Keratinocyte (primary cell): ENCODE measurements at regions not wholly inside any gene's neighbourhood (a gene's known extent, or its start where the extent isn't known, plus 50 kb on each side); places are given as distances from the start of the nearest gene placed in this dataset.

Experiments used
- DNase-seq: peaks from one replicate; pipeline ENCODE4 v3.0.0-alpha.2; 2011; ENCODE audit warnings: low read depth, missing footprints, low spot score
- FAIRE-seq: peaks from 2 replicates; lab custom pipeline; 2011; peaks lifted over from hg19 to GRCh38; lab: Jason Lieb, UNC
- H2AFZ ChIP-seq: 2 replicates; pipeline ENCODE4 v1.6.0; 2012; ENCODE audit warnings: low read length, control low read depth, inconsistent platforms; ENCODE audit not compliant: control insufficient read depth
- H3K27ac ChIP-seq: 2 replicates; pipeline ENCODE4 v1.5.1; 2011; ENCODE audit warnings: low read length; ENCODE audit not compliant: control insufficient read depth, insufficient read depth
- H3K27me3 ChIP-seq: 3 replicates; pipeline ENCODE4 v1.6.0; 2011; ENCODE audit warnings: low read length; ENCODE audit not compliant: control insufficient read depth, insufficient read depth; ENCODE audit errors: extremely low read depth
- H3K36me3 ChIP-seq, 2 experiments: 2 replicates in 1 of 2; 3 replicates in 1 of 2; pipeline ENCODE4 v1.5.1; 2011; ENCODE audit warnings: low read length in 2 of 2, mild to moderate bottlenecking in 1 of 2; ENCODE audit not compliant: control insufficient read depth in 2 of 2, insufficient read depth in 2 of 2; ENCODE audit errors: extremely low read depth in 1 of 2
- H3K4me1 ChIP-seq: 3 replicates; pipeline ENCODE4 v1.5.1; 2011; ENCODE audit warnings: low read length; ENCODE audit not compliant: control insufficient read depth, insufficient read depth; ENCODE audit errors: extremely low read depth
- H3K4me2 ChIP-seq: 3 replicates; pipeline ENCODE4 v1.6.0; 2011; ENCODE audit warnings: low read depth, low read length; ENCODE audit not compliant: control insufficient read depth, insufficient read depth; ENCODE audit errors: extremely low read depth
- H3K4me3 ChIP-seq, 3 experiments: fragments of 200-600 bp in 1 of 3; sonication (generic) in 1 of 3; 2 replicates in 2 of 3; 3 replicates in 1 of 3; pipeline ENCODE4 v1.5.1; 2011 to 2016; ENCODE audit warnings: low read length in 3 of 3, mild to moderate bottlenecking in 3 of 3, control low read depth in 2 of 3, inconsistent platforms in 1 of 3, low read depth in 1 of 3, mixed read lengths in 1 of 3, mixed run types in 1 of 3, moderate library complexity in 1 of 3; ENCODE audit not compliant: control insufficient read depth in 2 of 3, insufficient read depth in 2 of 3; ENCODE audit errors: extremely low read depth in 1 of 3
- H3K79me2 ChIP-seq: 2 replicates; pipeline ENCODE4 v1.6.0; 2012; ENCODE audit warnings: low read length; ENCODE audit not compliant: control insufficient read depth, insufficient read depth
- H3K9ac ChIP-seq: 3 replicates; pipeline ENCODE4 v1.6.0; 2011; ENCODE audit warnings: low read length; ENCODE audit not compliant: control insufficient read depth, insufficient read depth; ENCODE audit errors: extremely low read depth
- H3K9me1 ChIP-seq: 3 replicates; pipeline ENCODE4 v1.6.0; 2011; ENCODE audit warnings: low read length; ENCODE audit not compliant: control insufficient read depth, insufficient read depth; ENCODE audit errors: extremely low read depth
- H3K9me3 ChIP-seq: 2 replicates; pipeline ENCODE4 v1.5.1; 2012; ENCODE audit warnings: low read depth, low read length; ENCODE audit not compliant: control insufficient read depth
- H4K20me1 ChIP-seq: 3 replicates; pipeline ENCODE4 v1.6.0; 2011; ENCODE audit warnings: low read length; ENCODE audit not compliant: control insufficient read depth, insufficient read depth; ENCODE audit errors: extremely low read depth
- EZH2 ChIP-seq: IDR thresholded peaks from one replicate; pipeline ENCODE4 v1.6.1; 2012; ENCODE audit warnings: inconsistent platforms, mild to moderate bottlenecking, low read length, moderate library complexity
- dilution Hi-C: fragments of 300-500 bp; cut with MboI; formaldehyde crosslinking; loops from one replicate; pipeline ENCODE4 v1.7.0; 2020; ENCODE audit warnings: low sequenced_read_pairs; ENCODE audit not compliant: extremely low pct_ligation_motif_present
- TF ChIP-seq, protein P1 (sequence below), 3 experiments: IDR thresholded peaks in 1 of 3; conservative IDR thresholded peaks in 1 of 3; optimal IDR thresholded peaks in 1 of 3; 2 replicates in 2 of 3; 3 replicates in 1 of 3; pipeline versions ENCODE3 to v1.5.1; 2011; ENCODE audit warnings: low read length in 3 of 3, mild to moderate bottlenecking in 3 of 3, moderate library complexity in 2 of 3, control low read depth in 1 of 3, inconsistent platforms in 1 of 3; ENCODE audit not compliant: insufficient read depth in 2 of 3; ENCODE audit errors: extremely low read depth in 1 of 3

DNA sequence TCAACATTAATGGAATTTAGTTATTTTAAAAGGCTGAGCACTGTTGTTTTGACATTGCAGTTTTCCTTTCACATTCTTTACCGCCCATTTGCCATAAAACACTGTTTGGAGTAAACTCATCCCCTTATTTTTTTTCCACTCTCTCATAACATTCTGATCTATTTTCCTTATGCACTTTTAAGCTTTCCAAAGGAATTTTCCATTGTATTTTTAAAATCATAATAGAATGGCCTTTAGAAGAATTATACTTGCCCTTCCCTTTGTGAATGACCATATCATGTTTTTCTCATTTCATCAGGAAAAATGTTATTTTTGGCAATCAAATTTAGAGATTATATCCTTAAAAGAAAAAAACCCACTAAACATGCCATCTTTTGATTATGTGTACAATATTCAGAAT lies 1074.2 kb downstream of the STIM2 start:
- H3K9me3 ChIP-seq = no peaks in the 10 kb centered on the region
- H3K79me2 ChIP-seq = no peaks in the 10 kb centered on the region
- H3K36me3 ChIP-seq = no peaks in the 10 kb centered on the region
- no peaks in the 10 kb centered on the region for H3K27me3 ChIP-seq
- no peak overlapping the region for H3K4me3 ChIP-seq
- TF ChIP-seq EZH2 = no peak
- TF ChIP-seq, protein P1, sequence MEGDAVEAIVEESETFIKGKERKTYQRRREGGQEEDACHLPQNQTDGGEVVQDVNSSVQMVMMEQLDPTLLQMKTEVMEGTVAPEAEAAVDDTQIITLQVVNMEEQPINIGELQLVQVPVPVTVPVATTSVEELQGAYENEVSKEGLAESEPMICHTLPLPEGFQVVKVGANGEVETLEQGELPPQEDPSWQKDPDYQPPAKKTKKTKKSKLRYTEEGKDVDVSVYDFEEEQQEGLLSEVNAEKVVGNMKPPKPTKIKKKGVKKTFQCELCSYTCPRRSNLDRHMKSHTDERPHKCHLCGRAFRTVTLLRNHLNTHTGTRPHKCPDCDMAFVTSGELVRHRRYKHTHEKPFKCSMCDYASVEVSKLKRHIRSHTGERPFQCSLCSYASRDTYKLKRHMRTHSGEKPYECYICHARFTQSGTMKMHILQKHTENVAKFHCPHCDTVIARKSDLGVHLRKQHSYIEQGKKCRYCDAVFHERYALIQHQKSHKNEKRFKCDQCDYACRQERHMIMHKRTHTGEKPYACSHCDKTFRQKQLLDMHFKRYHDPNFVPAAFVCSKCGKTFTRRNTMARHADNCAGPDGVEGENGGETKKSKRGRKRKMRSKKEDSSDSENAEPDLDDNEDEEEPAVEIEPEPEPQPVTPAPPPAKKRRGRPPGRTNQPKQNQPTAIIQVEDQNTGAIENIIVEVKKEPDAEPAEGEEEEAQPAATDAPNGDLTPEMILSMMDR (optimal IDR thresholded peaks at IDR 0.05 in 1 of 3, IDR thresholded peaks at IDR 0.05 in 1 of 3, conservative IDR thresholded peaks at IDR 0.05 in 1 of 3; ENCODE audit: extremely low read depth in 1 of 3, insufficient read depth in 2 of 3, low read length in 3 of 3) = no peak
- H3K9ac ChIP-seq = no peak overlapping the region
- dilution Hi-C loops = no loop called here
- no peak overlapping the region for H3K4me2 ChIP-seq
- no peak for FAIRE-seq
- no peak for DNase-seq
- no peak overlapping the region for H2AFZ ChIP-seq
- H3K4me1 ChIP-seq = no peaks in the 10 kb centered on the region
- H4K20me1 ChIP-seq = no peaks in the 10 kb centered on the region
- H3K9me1 ChIP-seq = no peaks in the 10 kb centered on the region
- H3K27ac ChIP-seq = no peak overlapping the region

DNA sequence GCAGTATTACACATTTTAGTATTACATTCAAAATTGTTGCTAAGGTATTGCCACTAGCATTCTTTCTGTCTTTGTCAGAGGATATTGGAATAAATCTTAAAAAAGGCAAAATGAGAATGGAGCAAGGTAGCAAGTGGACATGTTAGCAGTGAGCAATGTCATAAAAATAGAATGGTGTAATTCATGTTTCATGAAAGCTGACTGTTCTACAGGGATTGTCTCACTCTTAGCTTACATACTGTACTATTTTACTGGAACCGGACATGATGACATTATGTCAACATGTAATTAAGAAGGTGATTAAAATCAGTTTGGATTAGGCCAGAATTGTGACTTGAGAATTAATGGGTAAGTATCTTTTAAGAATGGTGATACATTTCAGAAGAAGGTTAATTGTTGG lies 1086.2 kb downstream of the STIM2 start:
- no peak overlapping the region for H3K27ac ChIP-seq
- H3K4me3 ChIP-seq = no peak overlapping the region
- no peaks in the 10 kb centered on the region for H3K27me3 ChIP-seq
- TF ChIP-seq, protein P1 (optimal IDR thresholded peaks at IDR 0.05 in 1 of 3, IDR thresholded peaks at IDR 0.05 in 1 of 3, conservative IDR thresholded peaks at IDR 0.05 in 1 of 3; ENCODE audit: extremely low read depth in 1 of 3, insufficient read depth in 2 of 3, low read length in 3 of 3) = no peak
- no peak for TF ChIP-seq EZH2
- no peaks in the 10 kb centered on the region for H3K9me1 ChIP-seq
- no peak overlapping the region for H3K9ac ChIP-seq
- no peaks in the 10 kb centered on the region for H3K79me2 ChIP-seq
- H4K20me1 ChIP-seq = no peaks in the 10 kb centered on the region
- H3K4me2 ChIP-seq = no peak overlapping the region
- dilution Hi-C loops = no loop called here
- FAIRE-seq (no peak), DNase-seq (no peak)
- no peak overlapping the region for H2AFZ ChIP-seq
- no peaks in the 10 kb centered on the region for H3K4me1 ChIP-seq
- H3K36me3 ChIP-seq = no peaks in the 10 kb centered on the region
- H3K9me3 ChIP-seq = no peaks in the 10 kb centered on the region
